ENCODE measurements at regions not wholly inside any gene's neighbourhood (a gene's known extent, or its start where the extent isn't known, plus 50 kb on each side); places are given as distances from the start of the nearest gene placed in this dataset.

DNA sequence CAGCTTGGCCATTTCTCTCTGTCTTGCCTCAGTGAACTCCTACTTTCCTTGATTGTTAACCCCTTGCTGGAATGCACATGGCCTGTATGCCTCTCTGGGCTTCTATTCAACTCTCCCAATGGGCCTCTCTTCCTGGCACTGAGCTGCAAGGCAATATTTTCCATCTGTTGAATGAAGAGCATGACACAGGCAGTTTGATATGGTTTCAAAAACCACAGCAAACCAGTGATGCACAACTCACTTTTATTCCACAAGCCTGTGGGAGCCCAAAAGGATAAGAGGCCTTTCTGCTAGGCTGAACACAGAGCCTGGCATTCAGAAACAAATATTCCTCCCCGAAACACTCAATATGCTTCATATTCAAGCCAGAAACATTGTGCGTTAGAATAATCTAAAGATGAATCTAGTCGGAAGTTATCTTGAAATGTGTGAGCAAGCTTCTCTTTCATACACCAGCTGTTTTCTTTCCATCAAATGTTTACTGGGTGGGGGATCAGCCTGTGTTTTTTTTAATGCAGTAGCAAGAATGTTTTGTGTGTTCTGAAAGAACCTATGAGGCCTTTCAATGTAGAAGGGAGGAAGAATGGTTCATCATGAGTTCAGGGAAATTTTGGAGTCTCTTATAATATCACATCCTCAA lies 443.1 kb upstream of the SPRY2 start:
- Histone ChIP-seq H3K4me3 (ENCODE audit: low read length in 2 of 2) (no peak overlapping the region), H3K27me3 (ENCODE audit: control insufficient read depth in 3 of 3, insufficient read depth in 3 of 3, low read depth in 1 of 3, low read length in 3 of 3) (no peaks in the 10 kb centered on the region), H2BK12ac (ENCODE audit: low read length) (no peak overlapping the region), H2BK120ac (ENCODE audit: low read depth, low read length) (no peak overlapping the region), H3K4me1 (ENCODE audit: control insufficient read depth in 2 of 2, insufficient read depth in 1 of 2, low read depth in 1 of 2, low read length in 2 of 2) (peaks cover 5 to 29% of the 10 kb centered on the region in 2 donors), H4K91ac (ENCODE audit: low read depth, low read length, poor library complexity) (no peak overlapping the region), H2AK5ac (ENCODE audit: low read depth, low read length) (no peak overlapping the region), H3K79me1 (ENCODE audit: low read depth, low read length) (no peaks in the 10 kb centered on the region), H3K36me3 (replicated peaks in 1 of 2; ENCODE audit: control insufficient read depth in 2 of 2, insufficient read depth in 2 of 2, low read length in 2 of 2) (no peaks in the 10 kb centered on the region), H3K23ac (ENCODE audit: low read depth, low read length, poor library complexity) (no peak overlapping the region), H3K9me3 (replicated peaks in 1 of 2; ENCODE audit: control insufficient read depth in 2 of 2, insufficient read depth in 1 of 2, low read depth in 1 of 2, low read length in 2 of 2) (no peaks in the 10 kb centered on the region), H3K4me2 (ENCODE audit: insufficient read depth, low read length, poor library complexity, severe bottlenecking) (no peak overlapping the region), H3K27ac (replicated peaks; ENCODE audit: low read length) (no peak overlapping the region), H2BK15ac (ENCODE audit: low read length) (no peak overlapping the region), H2BK5ac (ENCODE audit: low read length) (no peak overlapping the region), H3K18ac (ENCODE audit: low read length) (no peak overlapping the region), H3K4ac (ENCODE audit: low read length) (no peak overlapping the region), H2AFZ (ENCODE audit: low read length) (peak overlapping the region; percentile 58), H3K14ac (ENCODE audit: low read length) (no peak overlapping the region), H4K8ac (ENCODE audit: low read depth, low read length) (no peak overlapping the region), H3K9ac (ENCODE audit: low read depth, low read length, poor library complexity) (no peak overlapping the region)
- no peak for DNase-seq (ENCODE audit: low spot score)
- WGBS, 2 donors (ENCODE audit: extremely low coverage in 2 of 2, insufficient read length in 2 of 2, insufficient replicate concordance in 1 of 2), result no CpG with 5 or more reads among the region's 3 CpGs

GRCh38 chr13:80782441-80782840 lies 441.5 kb upstream of the SPRY2 start:
- no peak overlapping the region for H3K14ac ChIP-seq (ENCODE audit: low read length)
- no peaks in the 10 kb centered on the region for H3K79me1 ChIP-seq (ENCODE audit: low read depth, low read length)
- no peak overlapping the region for H3K9ac ChIP-seq (ENCODE audit: low read depth, low read length, poor library complexity)
- H3K27me3 ChIP-seq (ENCODE audit: control insufficient read depth in 3 of 3, insufficient read depth in 3 of 3, low read depth in 1 of 3, low read length in 3 of 3), result no peaks in the 10 kb centered on the region
- H3K4me2 ChIP-seq (ENCODE audit: insufficient read depth, low read length, poor library complexity, severe bottlenecking), result no peak overlapping the region
- no peak overlapping the region for H3K27ac ChIP-seq (replicated peaks; ENCODE audit: low read length)
- no peak overlapping the region for H3K18ac ChIP-seq (ENCODE audit: low read length)
- H3K4me3 ChIP-seq (ENCODE audit: low read length in 2 of 2), result no peak overlapping the region
- H3K36me3 ChIP-seq (replicated peaks in 1 of 2; ENCODE audit: control insufficient read depth in 2 of 2, insufficient read depth in 2 of 2, low read length in 2 of 2), result no peaks in the 10 kb centered on the region
- no peak overlapping the region for H4K8ac ChIP-seq (ENCODE audit: low read depth, low read length)
- H4K91ac ChIP-seq (ENCODE audit: low read depth, low read length, poor library complexity), result no peak overlapping the region
- H3K23ac ChIP-seq (ENCODE audit: low read depth, low read length, poor library complexity), result no peak overlapping the region
- peaks cover 5 to 30% of the 10 kb centered on the region in 2 donors for H3K4me1 ChIP-seq (ENCODE audit: control insufficient read depth in 2 of 2, insufficient read depth in 1 of 2, low read depth in 1 of 2, low read length in 2 of 2)
- no peak overlapping the region for H3K4ac ChIP-seq (ENCODE audit: low read length)
- DNase-seq (ENCODE audit: low spot score), result no peak
- no peaks in the 10 kb centered on the region for H3K9me3 ChIP-seq (replicated peaks in 1 of 2; ENCODE audit: control insufficient read depth in 2 of 2, insufficient read depth in 1 of 2, low read depth in 1 of 2, low read length in 2 of 2)
- no peak overlapping the region for H2BK5ac ChIP-seq (ENCODE audit: low read length)
- H2AFZ ChIP-seq (ENCODE audit: low read length), result no peak overlapping the region
- no peak overlapping the region for H2BK12ac ChIP-seq (ENCODE audit: low read length)
- no CpG with 5 or more reads among the region's 1 CpG for WGBS, 2 donors (ENCODE audit: extremely low coverage in 2 of 2, insufficient read length in 2 of 2, insufficient replicate concordance in 1 of 2)
- no peak overlapping the region for H2BK15ac ChIP-seq (ENCODE audit: low read length)
- no peak overlapping the region for H2AK5ac ChIP-seq (ENCODE audit: low read depth, low read length)
- H2BK120ac ChIP-seq (ENCODE audit: low read depth, low read length), result no peak overlapping the region

DNA sequence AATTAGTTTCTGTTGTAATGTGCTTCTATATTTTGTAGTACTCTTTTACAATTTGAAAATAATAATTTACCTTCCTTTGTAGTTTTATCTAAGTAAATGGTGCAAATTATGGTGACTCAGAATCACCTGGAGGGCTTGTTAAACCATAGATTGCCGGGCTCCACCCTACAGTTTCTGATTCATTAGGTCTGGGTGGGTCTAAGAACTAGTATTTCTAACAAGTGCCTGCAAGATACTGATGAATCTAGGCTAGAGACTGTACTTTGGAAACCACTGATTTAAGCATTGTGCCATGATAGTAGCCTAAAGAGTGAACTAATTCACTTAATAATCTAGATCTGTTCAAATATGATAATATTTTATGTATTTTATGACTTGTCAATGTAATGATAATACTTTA lies 437.4 kb upstream of the SPRY2 start:
- no peak overlapping the region for H3K27ac ChIP-seq (replicated peaks; ENCODE audit: low read length)

DNA sequence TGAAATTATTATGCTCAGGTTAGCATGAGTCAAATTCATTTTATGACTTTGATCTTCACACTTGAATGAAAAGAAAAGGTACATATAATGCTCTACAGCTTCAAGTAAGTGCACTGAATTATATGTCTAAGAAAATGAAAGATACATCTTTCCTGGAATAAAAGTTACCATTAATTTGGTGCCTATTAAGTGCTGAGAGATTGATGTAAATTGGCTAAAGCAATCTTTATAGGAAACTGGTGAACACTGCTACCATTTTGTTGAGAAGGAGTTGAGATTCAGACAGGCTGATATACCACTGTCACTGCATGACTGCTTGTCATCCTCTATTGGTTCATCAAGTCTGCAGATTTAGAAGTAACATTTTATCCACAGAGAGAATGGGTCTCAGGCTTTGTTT lies 416.8 kb upstream of the SPRY2 start:
- Histone ChIP-seq H2AFZ (ENCODE audit: low read length) (no peak overlapping the region), H2BK12ac (ENCODE audit: low read length) (no peak overlapping the region), H2BK120ac (ENCODE audit: low read depth, low read length) (no peak overlapping the region), H3K4ac (ENCODE audit: low read length) (no peak overlapping the region), H3K4me2 (ENCODE audit: insufficient read depth, low read length, poor library complexity, severe bottlenecking) (no peak overlapping the region), H3K23ac (ENCODE audit: low read depth, low read length, poor library complexity) (no peak overlapping the region), H3K4me3 (ENCODE audit: low read length in 2 of 2) (no peak overlapping the region), H3K27ac (replicated peaks; ENCODE audit: low read length) (no peak overlapping the region), H3K79me1 (ENCODE audit: low read depth, low read length) (no peaks in the 10 kb centered on the region), H3K18ac (ENCODE audit: low read length) (no peak overlapping the region), H3K9ac (ENCODE audit: low read depth, low read length, poor library complexity) (no peak overlapping the region), H2BK15ac (ENCODE audit: low read length) (no peak overlapping the region), H3K14ac (ENCODE audit: low read length) (no peak overlapping the region), H3K36me3 (replicated peaks in 1 of 2; ENCODE audit: control insufficient read depth in 2 of 2, insufficient read depth in 2 of 2, low read length in 2 of 2) (no peaks in the 10 kb centered on the region), H3K27me3 (ENCODE audit: control insufficient read depth in 3 of 3, insufficient read depth in 3 of 3, low read depth in 1 of 3, low read length in 3 of 3) (no peaks in the 10 kb centered on the region), H3K9me3 (replicated peaks in 1 of 2; ENCODE audit: control insufficient read depth in 2 of 2, insufficient read depth in 1 of 2, low read depth in 1 of 2, low read length in 2 of 2) (no peaks in the 10 kb centered on the region), H4K91ac (ENCODE audit: low read depth, low read length, poor library complexity) (no peak overlapping the region), H2AK5ac (ENCODE audit: low read depth, low read length) (no peak overlapping the region), H2BK5ac (ENCODE audit: low read length) (no peak overlapping the region), H3K4me1 (ENCODE audit: control insufficient read depth in 2 of 2, insufficient read depth in 1 of 2, low read depth in 1 of 2, low read length in 2 of 2) (peaks cover 3 to 11% of the 10 kb centered on the region in 2 donors), H4K8ac (ENCODE audit: low read depth, low read length) (no peak overlapping the region)
- no peak for DNase-seq (ENCODE audit: low spot score)

More for the DNA sequence above, 437.4 kb upstream of the SPRY2 start:
- H2BK5ac ChIP-seq (ENCODE audit: low read length), result no peak overlapping the region
- H2BK15ac ChIP-seq (ENCODE audit: low read length), result no peak overlapping the region
- H2AFZ ChIP-seq (ENCODE audit: low read length), result no peak overlapping the region
- no peak overlapping the region for H3K4me3 ChIP-seq (ENCODE audit: low read length in 2 of 2)
- H2AK5ac ChIP-seq (ENCODE audit: low read depth, low read length), result no peak overlapping the region
- WGBS, 2 donors (ENCODE audit: extremely low coverage in 2 of 2, insufficient read length in 2 of 2, insufficient replicate concordance in 1 of 2), result no CpG with 5 or more reads among the region's 1 CpG
- no peak overlapping the region for H3K9ac ChIP-seq (ENCODE audit: low read depth, low read length, poor library complexity)
- peaks cover 1 to 14% of the 10 kb centered on the region in 2 donors for H3K4me1 ChIP-seq (ENCODE audit: control insufficient read depth in 2 of 2, insufficient read depth in 1 of 2, low read depth in 1 of 2, low read length in 2 of 2)
- no peak overlapping the region for H2BK120ac ChIP-seq (ENCODE audit: low read depth, low read length)
- no peaks in the 10 kb centered on the region for H3K9me3 ChIP-seq (replicated peaks in 1 of 2; ENCODE audit: control insufficient read depth in 2 of 2, insufficient read depth in 1 of 2, low read depth in 1 of 2, low read length in 2 of 2)
- no peak overlapping the region for H3K14ac ChIP-seq (ENCODE audit: low read length)
- no peaks in the 10 kb centered on the region for H3K79me1 ChIP-seq (ENCODE audit: low read depth, low read length)
- no peak overlapping the region for H3K4me2 ChIP-seq (ENCODE audit: insufficient read depth, low read length, poor library complexity, severe bottlenecking)
- no peak overlapping the region for H4K8ac ChIP-seq (ENCODE audit: low read depth, low read length)
- H3K27me3 ChIP-seq (ENCODE audit: control insufficient read depth in 3 of 3, insufficient read depth in 3 of 3, low read depth in 1 of 3, low read length in 3 of 3), result no peaks in the 10 kb centered on the region
- H3K36me3 ChIP-seq (replicated peaks in 1 of 2; ENCODE audit: control insufficient read depth in 2 of 2, insufficient read depth in 2 of 2, low read length in 2 of 2), result no peaks in the 10 kb centered on the region
- no peak overlapping the region for H3K4ac ChIP-seq (ENCODE audit: low read length)
- H3K23ac ChIP-seq (ENCODE audit: low read depth, low read length, poor library complexity), result no peak overlapping the region
- no peak overlapping the region for H2BK12ac ChIP-seq (ENCODE audit: low read length)
- no peak overlapping the region for H3K18ac ChIP-seq (ENCODE audit: low read length)
- H4K91ac ChIP-seq (ENCODE audit: low read depth, low read length, poor library complexity), result no peak overlapping the region
- no peak for DNase-seq (ENCODE audit: low spot score)

Measured in neuronal stem cell (in vitro differentiated cells).